GM18519 (cell line): ENCODE measurements at regions not wholly inside any gene's neighbourhood (a gene's known extent, or its start where the extent isn't known, plus 50 kb on each side); places are given as distances from the start of the nearest gene placed in this dataset.
A peak's percentile ranks its signal among the peaks of the same experiment; 100 is the strongest.

Experiments
- ATAC-seq: cut with Tn5 transposase; IDR thresholded peaks from one replicate; pipeline ENCODE4 v1.9.1; 2021; ENCODE audit warnings: mild to moderate bottlenecking, moderate library complexity; ENCODE audit not compliant: unreplicated experiment, low FRiP score

DNA sequence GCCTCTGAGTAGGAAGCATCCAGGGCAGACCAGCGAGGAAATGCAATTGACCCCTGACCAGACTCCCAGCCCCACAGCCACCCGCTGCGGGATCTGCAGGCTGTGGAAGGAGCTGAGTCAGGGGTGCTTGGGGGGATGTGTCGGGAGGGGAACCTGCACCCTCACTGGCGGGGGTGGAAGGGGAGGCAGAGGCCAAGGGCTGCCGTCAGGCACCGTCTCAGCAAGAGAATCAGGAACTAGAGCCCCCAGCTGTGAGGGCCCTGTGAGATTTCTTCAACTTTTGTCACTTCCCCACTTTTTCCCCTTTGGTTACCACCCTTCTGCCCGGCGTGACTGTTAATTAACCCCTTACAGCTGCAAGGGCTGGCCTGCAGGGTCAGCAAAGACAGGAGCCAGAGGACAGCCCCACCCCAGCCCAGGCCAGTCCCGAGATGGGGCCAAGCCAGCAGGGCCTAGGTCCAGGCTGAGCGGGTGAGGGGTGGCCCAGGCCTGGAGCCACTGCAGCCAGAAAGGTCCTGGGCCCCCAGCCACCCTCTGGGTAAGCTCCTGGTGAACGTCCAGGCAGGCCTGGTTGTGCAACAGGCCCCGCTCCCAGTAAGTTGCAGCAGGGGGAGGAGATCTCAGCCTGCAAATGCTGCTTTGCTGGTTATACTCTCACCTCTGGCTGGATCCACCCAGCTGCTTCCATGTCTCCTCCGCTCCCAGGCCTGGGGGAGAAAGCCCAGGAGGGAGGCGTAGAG, 147.0 kb upstream of the ID2 start:
- no peak for ATAC-seq

DNA sequence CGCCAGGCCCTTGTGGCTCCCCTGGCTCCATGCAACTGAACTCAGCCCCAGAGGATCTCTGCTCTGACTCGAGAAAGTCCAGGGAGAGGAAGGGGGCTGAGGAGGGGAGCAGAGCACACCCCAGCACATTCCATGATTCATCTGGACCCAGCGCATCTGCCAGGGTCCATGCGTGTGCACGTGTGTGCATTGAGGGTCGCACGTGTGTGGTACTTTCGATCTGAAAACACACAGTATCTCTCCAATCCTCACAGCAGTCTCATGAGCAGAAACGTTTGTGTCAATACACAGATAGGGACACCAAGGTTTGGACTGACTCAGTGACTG, 146.4 kb upstream of the ID2 start:
- no peak for ATAC-seq

GRCh38 chr2:8535821-8536685, 145.8 kb upstream of the ID2 start:
- ATAC-seq, result no peak

GRCh38 chr2:8536686-8537561, 144.9 kb upstream of the ID2 start:
- no peak for ATAC-seq

- ATAC-seq, result no peak
These were observed 144.2 kb upstream of the ID2 start for GRCh38 chr2:8537562-8538155.

DNA sequence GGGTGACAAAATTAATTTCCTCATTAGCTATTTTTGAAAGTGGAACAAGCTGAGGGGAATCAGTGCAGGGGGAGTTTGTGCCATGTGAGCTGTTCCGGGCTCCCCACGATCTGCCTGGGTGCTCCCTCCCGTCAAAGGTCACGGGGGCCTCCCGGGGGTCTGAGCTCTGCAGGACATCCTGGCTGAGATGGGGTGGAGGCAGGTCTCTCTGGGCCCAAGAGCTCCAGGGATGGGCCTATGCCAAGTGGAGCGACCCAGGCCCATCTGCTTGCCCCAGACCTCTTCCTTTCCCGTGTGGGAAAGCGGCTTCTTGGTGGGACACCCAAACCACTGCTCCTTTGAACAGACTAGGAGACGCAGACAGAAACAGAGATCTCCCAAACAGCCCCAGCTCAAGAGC, 143.3 kb upstream of the ID2 start:
- ATAC-seq, result no peak

DNA sequence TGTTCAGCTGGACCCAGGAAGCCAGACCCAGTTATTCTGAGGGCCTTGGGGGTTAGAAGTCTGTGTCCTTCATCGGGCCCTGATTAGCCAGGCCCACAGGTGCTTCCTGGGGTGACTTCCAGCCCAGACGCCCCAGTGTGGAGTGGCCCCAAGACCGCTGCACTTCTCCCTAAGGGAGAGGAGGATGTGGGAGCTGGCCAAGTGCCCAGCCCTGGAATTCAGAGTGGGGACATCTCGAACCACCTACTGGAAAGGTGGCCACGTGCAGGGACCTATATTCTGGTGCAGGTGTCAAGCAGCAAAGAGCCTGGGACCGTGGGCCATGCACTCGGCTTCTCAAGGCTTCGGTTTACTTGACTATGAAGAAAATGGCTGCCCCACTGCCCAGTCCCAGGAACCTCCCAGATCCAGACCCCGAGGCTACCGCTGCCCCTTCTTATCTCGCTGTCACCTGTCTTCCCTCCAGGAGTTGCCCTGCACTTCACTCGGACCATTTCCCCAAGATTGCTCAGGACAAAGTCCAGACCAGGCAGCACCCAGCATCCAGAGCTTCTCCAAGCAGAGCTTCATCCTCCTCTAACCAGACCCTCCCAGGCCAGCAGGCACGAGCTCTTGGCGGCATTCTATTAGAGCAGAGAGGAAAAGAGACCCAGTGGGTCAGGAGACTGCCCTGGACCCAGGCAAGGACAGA, 142.8 kb upstream of the ID2 start:
- ATAC-seq, result no peak

DNA sequence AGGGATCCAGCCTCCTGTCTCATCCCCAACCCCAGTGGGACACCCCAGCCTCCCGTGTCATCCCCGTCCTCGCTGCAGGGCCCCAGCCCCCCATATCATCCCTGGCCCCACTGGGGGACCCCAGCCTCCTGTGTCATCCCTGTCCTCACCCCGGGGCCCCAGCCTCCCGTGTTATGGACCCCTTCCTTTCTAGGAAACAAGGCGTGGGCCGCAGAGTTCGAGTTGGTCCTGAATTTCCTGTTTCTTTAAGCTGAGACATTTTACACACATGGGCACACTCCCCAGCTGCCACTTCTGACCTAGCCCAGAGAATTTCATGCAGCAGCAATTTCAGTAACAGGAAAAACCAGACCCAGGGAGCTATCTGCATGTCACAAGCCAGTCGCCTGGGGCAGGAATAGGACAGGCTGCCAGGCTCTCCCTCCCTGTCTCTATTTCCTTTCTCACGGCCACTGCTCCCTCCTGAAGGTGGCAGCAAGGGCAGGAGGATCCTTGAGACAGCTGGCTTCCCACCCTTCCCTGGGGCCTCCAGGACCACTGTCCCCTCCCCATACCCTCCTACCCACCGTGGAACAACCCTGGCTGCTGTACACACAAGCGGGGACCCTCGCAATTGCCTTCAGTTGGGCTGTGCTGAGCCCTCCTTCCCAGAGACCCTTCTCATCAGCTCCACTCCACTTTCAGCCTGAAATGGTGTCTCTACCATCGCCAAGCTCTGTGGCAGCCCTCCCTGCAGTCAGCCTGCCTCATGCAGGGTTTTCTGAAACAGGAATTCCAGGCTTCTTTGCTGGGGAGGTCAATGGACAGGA, 141.9 kb upstream of the ID2 start:
- ATAC-seq, result no peak

GRCh38 chr2:8540552-8541055, 141.3 kb upstream of the ID2 start:
- ATAC-seq, result no peak

DNA sequence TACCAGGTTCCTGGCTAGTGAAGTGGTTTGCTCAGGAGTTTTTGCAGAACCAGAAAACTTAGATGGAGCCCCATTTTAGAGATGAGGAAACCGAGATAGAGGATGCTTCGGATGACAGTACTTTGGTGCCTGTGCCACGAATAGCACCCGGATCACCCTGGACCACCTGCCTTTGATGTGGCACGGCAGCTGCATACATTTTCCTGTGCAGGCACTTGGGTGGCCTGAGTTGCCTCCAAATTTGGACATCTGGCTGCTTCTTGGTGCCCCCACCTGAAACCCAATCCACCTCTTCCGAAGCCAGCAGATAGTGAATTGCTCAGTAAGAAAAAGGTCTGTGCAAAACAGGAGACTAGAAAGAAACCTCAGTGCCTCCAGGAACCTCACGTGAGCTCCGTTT, 140.6 kb upstream of the ID2 start:
- ATAC-seq, result no peak

- ATAC-seq, result no peak
These were observed 140.2 kb upstream of the ID2 start for GRCh38 chr2:8541636-8542035.

- no peak for ATAC-seq
These were observed 139.3 kb upstream of the ID2 start for GRCh38 chr2:8542381-8543059.

- ATAC-seq, result no peak
These were observed 138.8 kb upstream of the ID2 start for GRCh38 chr2:8543060-8543382.

GRCh38 chr2:8543383-8544170, 138.3 kb upstream of the ID2 start:
- ATAC-seq, result peak; percentile 55

DNA sequence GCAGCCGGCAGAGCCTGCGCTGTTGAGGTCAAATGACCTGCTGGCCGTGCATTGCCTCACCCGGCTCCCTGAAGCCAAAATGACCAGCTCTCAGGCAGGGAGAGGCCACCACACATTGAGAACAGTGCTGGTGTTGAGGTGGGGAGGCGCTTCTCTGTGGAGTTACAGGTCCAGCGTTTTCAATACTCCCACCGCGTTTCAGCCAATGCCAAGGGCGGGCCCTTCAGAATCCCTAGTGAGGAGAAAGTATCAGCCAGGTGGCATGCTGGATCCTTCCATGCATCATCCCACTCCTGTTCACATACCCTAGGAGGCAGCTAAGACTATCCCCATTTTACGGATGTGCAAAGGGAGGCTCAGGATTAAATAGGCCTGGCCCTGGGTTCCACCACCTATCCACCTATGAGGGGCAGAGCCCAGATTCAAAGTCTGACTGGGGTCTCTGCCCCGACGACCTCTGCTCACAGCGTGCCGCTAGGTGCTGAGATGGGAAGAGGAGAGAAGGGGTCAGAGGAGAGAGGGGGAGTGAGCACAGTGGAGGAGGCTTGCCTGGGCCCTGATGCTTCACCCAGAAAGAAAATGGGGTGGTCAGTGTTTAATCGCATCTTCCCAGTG, 137.6 kb upstream of the ID2 start:
- no peak for ATAC-seq

DNA sequence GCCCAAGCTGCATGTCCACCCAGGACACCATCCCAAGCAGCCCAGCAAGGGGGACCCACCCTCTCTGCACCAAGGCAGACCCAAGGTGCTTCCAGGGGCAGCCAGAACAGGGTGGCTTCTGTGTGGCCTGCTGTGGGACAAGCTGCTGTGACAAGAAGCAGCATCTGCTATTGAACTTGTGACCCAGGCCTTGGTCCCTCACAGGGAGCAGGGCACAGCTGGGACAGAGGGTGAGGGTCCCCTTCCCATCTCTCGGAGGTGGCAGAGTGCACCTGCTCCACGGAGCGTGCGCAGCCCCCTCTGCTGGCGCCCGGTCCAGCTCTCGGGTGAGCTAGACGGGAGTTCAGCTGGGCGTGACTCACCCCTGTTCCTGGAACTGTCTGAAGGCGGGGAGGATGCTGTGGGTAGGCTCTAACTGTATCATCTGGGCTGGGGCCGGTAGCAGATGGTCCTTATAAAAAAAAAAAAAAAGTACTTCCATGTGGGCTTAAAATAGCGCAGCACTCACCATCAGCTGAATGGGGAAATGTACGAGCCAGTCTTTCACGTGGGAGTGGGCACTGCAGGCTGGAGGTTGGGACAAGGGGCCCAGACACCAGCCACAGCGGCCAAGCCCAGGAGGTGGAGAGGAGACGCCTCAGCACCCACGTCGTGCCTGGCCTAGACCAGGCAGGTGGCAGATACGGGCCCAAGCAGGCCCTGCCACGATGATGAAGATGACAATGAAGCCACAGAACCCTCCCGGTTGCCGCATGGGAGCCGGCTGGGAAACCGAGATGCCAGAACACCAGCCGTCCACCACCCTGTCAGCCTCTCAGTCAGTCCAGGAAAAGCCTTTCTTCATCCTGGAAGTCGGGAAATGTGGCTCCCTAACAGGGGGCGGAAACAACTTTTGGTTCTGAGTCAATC, 136.8 kb upstream of the ID2 start:
- ATAC-seq, result no peak
